ENCODE measurements at regions not wholly inside any gene's neighbourhood (a gene's known extent, or its start where the extent isn't known, plus 50 kb on each side); places are given as distances from the start of the nearest gene placed in this dataset.

GRCh38 chr1:208523007-208523406, 278.8 kb upstream of the PLXNA2 start:
- ATAC-seq (no peak), DNase-seq (ENCODE audit: low spot score) (no peak)
- no peaks in the 10 kb centered on the region for H4K20me1 ChIP-seq (replicated peaks; ENCODE audit: insufficient read depth)
- no peak for TF ChIP-seq EZH2 (IDR thresholded peaks at IDR 0.05; ENCODE audit: low read depth, unreplicated experiment)
- TF ChIP-seq REST (IDR thresholded peaks at IDR 0.05; ENCODE audit: unreplicated experiment): no peak
- no peak for TF ChIP-seq JUNB (IDR thresholded peaks at IDR 0.05; ENCODE audit: unreplicated experiment)
- no peak for TF ChIP-seq CTCF (conservative IDR thresholded peaks at IDR 0.05; ENCODE audit: low read depth in 2 of 2)
- TF ChIP-seq ZNF114 (CRISPR knock-in tag; IDR thresholded peaks at IDR 0.05): no peak
- no peak for TF ChIP-seq ZNF462 (CRISPR knock-in tag; IDR thresholded peaks at IDR 0.05)
- no peak for TF ChIP-seq STAT1 (IDR thresholded peaks at IDR 0.05; ENCODE audit: unreplicated experiment)
- H3K9me2 ChIP-seq (ENCODE audit: insufficient read depth): no peaks in the 10 kb centered on the region
- Mint-ChIP-seq H3K4me3 (no peak overlapping the region), H3K4me1 (peaks cover 10% of the 10 kb centered on the region; the same call in 2 of the 3 replicates), H3K27me3 (ENCODE audit: insufficient read depth, low read depth, poor library complexity) (no peaks in the 10 kb centered on the region), H3K9me3 (no peaks in the 10 kb centered on the region), H3K36me3 (ENCODE audit: low read depth) (no peaks in the 10 kb centered on the region), H3K27ac (no peak overlapping the region)
- H3K4me1 ChIP-seq (ENCODE audit: insufficient read depth): no peaks in the 10 kb centered on the region
- H2AFZ ChIP-seq: no peak overlapping the region
- H3K79me2 ChIP-seq (replicated peaks; ENCODE audit: insufficient read depth): no peaks in the 10 kb centered on the region
- H3K36me3 ChIP-seq (ENCODE audit: insufficient read depth): no peaks in the 10 kb centered on the region
- H3K27me3 ChIP-seq (ENCODE audit: insufficient read depth): no peaks in the 10 kb centered on the region
- no peak overlapping the region for H3K4me3 ChIP-seq
- H3K4me2 ChIP-seq: no peak overlapping the region
- no peak overlapping the region for H3K27ac ChIP-seq (ENCODE audit: low read depth)
- no peaks in the 10 kb centered on the region for H3F3A ChIP-seq (replicated peaks; ENCODE audit: low read depth)

Measured in GM23338 (cell line).